KBM-7 (cell line): ENCODE measurements at regions not wholly inside any gene's neighbourhood (a gene's known extent, or its start where the extent isn't known, plus 50 kb on each side); places are given as distances from the start of the nearest gene placed in this dataset.

ENCODE experiments used
- DNase-seq: peaks from one replicate; pipeline ENCODE4 v3.0.0-alpha.2; 2015
- in situ Hi-C: fragments of 300-500 bp; cut with MboI; formaldehyde crosslinking; loops from 2 replicates; pipeline ENCODE4 v1.14.3; 2020; ENCODE audit warnings: low sequenced_read_pairs, low pct_unique_long_range_greater_than_20kb, mixed read lengths

GRCh38 chr16:86458149-86458777, 52.1 kb upstream of the FOXF1 start:
- in situ Hi-C loops = no loop called here
- DNase-seq = no peak

DNA sequence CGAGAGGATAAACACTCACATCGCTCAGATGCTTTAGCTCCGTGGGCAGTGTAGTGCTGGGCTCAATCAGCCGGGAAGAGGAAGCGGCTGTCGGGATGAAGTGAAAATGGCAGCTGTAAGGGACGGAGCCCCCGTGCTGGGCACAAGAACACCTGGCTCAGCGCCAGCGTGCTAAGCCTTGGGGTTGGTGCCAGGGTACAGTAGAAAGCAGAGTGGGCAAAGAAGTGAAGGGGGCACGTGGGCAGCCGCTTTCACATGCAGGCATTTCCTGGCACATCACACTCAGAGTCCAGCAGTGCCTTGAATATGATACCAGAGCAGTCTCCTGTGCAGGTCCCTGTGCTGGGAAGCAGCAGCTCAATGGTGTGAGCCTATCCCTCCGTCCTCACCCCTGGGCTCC, 51.1 kb upstream of the FOXF1 start:
- DNase-seq = no peak
- in situ Hi-C loops = no loop called here
